OCI-LY3 (cell line): ENCODE measurements at regions not wholly inside any gene's neighbourhood (a gene's known extent, or its start where the extent isn't known, plus 50 kb on each side); places are given as distances from the start of the nearest gene placed in this dataset.

ENCODE experiments used
- H2AFZ ChIP-seq: fragments of 200-600, 300-600 bp; shearing (Covaris generic); 2 replicates; pipeline ENCODE4 v1.6.0; 2014; ENCODE audit warnings: antibody characterized with exemption, low read depth, low read length
- H3K27ac ChIP-seq: fragments of 200-600, 300-600 bp; sonication (generic); 2 replicates; pipeline ENCODE4 v1.5.1; 2014; ENCODE audit warnings: mild to moderate bottlenecking, low read length, moderate library complexity, mixed read lengths
- H3K27me3 ChIP-seq: fragments of 200-600, 300-600 bp; sonication (generic); 2 replicates; pipeline ENCODE4 v1.6.1; 2014; ENCODE audit warnings: low read depth, low read length, mixed read lengths
- H3K36me3 ChIP-seq: fragments of 200-600, 300-600 bp; sonication (generic); replicated peaks from 2 replicates; pipeline ENCODE3; 2014; ENCODE audit warnings: low read depth, low read length, mixed read lengths
- H3K4me1 ChIP-seq: fragments of 300-600, 200-600 bp; sonication (generic); 2 replicates; pipeline ENCODE4 v1.6.1; 2014; ENCODE audit warnings: low read length, mixed read lengths
- H3K4me2 ChIP-seq: fragments of 200-600, 300-600 bp; sonication (generic); 2 replicates; pipeline ENCODE4 v1.6.1; 2014; ENCODE audit warnings: low read length, mixed read lengths
- H3K4me3 ChIP-seq: fragments of 300-600, 200-600 bp; sonication (generic); 2 replicates; pipeline ENCODE4 v1.5.1; 2014; ENCODE audit warnings: antibody characterized with exemption, mild to moderate bottlenecking, low read length, moderate library complexity
- H3K79me2 ChIP-seq: fragments of 300-600, 200-600 bp; shearing (Covaris generic); 2 replicates; pipeline ENCODE4 v1.6.1; 2014; ENCODE audit warnings: mild to moderate bottlenecking, low read length, mixed read lengths
- H3K9ac ChIP-seq: fragments of 300-600, 200-600 bp; shearing (Covaris generic); 2 replicates; pipeline ENCODE4 v1.6.0; 2014; ENCODE audit warnings: mild to moderate bottlenecking, low read length, moderate library complexity
- H3K9me3 ChIP-seq: fragments of 200-600, 300-600 bp; shearing (Covaris generic); 2 replicates; pipeline ENCODE4 v1.6.1; 2014; ENCODE audit warnings: low read length, mixed read lengths; ENCODE audit not compliant: insufficient read depth
- H4K20me1 ChIP-seq: fragments of 200-600, 300-600 bp; sonication (generic); 2 replicates; pipeline ENCODE4 v1.6.1; 2016; ENCODE audit warnings: low read length, mixed read lengths; ENCODE audit not compliant: insufficient read depth
- EZH2phosphoT487 ChIP-seq: fragments of 200-600 bp; shearing (Covaris generic); IDR thresholded peaks from 2 replicates; pipeline ENCODE4 v1.6.1; 2018; ENCODE audit warnings: antibody characterized with exemption, mixed run types, low read depth
- TF ChIP-seq, protein P1 (sequence below): fragments of 200-600, 300-600 bp; sonication (generic); IDR thresholded peaks from 2 replicates; pipeline ENCODE4 v1.5.1; 2014; ENCODE audit warnings: antibody characterized with exemption, low read length, low read depth

DNA sequence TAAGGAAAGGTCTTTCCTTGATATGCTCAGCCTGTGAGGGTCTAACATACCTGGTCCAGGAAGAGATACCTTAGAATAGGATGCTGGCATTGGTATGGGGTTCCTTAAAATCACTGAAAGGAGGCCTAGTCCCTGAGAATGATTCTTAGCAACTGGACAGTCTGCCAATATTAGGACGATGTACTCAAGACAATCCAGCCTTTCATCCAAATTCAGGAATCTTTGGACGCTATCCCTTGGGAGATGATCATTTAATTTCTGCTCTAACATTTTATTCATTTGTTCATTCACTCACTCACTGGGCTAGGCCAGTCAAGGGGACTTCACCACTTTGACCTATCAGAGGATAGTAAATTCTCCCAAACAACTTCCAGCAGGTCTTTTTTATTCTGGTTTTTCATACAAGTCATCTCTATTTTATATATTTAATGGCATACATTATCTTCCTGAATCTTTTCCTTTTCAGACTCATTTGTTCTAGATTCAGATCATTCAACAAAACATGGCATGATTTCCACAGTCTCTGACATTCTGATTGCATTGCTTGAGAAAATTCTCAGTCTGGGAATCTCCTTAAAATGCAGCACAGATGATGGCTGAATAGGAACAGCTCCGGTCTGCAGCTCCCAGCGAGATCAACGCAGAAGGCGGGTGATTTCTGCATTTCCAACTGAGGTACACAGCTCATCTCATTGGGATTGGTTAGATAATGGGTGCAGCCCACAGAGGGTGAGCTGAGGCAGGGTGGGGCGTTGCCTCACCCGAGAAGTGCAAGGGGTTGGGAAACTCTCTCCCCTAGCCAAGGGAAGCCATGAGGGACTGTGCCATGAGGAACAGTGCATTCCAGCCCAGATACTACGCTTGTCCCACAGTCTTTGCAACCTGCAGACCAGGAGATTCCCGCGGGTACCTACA lies 118.0 kb upstream of the PRICKLE1 start:
- no peaks in the 10 kb centered on the region for H3K36me3 ChIP-seq
- H3K27me3 ChIP-seq, result no peaks in the 10 kb centered on the region
- H3K79me2 ChIP-seq, result no peaks in the 10 kb centered on the region
- H3K4me2 ChIP-seq, result no peak overlapping the region
- no peak for TF ChIP-seq EZH2phosphoT487
- TF ChIP-seq, protein P1, sequence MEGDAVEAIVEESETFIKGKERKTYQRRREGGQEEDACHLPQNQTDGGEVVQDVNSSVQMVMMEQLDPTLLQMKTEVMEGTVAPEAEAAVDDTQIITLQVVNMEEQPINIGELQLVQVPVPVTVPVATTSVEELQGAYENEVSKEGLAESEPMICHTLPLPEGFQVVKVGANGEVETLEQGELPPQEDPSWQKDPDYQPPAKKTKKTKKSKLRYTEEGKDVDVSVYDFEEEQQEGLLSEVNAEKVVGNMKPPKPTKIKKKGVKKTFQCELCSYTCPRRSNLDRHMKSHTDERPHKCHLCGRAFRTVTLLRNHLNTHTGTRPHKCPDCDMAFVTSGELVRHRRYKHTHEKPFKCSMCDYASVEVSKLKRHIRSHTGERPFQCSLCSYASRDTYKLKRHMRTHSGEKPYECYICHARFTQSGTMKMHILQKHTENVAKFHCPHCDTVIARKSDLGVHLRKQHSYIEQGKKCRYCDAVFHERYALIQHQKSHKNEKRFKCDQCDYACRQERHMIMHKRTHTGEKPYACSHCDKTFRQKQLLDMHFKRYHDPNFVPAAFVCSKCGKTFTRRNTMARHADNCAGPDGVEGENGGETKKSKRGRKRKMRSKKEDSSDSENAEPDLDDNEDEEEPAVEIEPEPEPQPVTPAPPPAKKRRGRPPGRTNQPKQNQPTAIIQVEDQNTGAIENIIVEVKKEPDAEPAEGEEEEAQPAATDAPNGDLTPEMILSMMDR, result no peak
- H2AFZ ChIP-seq, result no peak overlapping the region
- H4K20me1 ChIP-seq, result no peaks in the 10 kb centered on the region
- H3K4me3 ChIP-seq, result no peak overlapping the region
- no peaks in the 10 kb centered on the region for H3K4me1 ChIP-seq
- no peak overlapping the region for H3K9ac ChIP-seq
- H3K27ac ChIP-seq, result no peak overlapping the region
- H3K9me3 ChIP-seq, result no peaks in the 10 kb centered on the region

DNA sequence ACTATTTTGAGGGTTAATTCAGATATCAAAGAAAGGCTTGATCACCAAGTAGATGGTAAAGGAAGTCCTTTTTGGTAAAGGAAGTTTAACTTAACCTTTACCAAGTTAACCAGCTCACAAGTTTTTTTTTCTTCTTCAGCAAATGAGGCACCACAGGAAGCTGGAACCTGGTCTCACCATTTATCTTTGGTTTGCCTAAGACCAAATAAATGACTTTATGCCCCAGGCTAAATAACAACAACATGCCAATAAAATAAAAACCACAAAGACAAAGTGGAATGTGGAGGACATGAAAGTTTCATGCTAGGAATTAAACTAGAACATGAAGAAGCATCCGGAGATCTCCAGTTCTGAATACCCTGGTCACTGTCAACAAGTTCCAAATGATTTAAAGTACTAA lies 116.8 kb upstream of the PRICKLE1 start:
- Histone ChIP-seq H3K4me2 (no peak overlapping the region), H3K4me3 (no peak overlapping the region), H3K9ac (no peak overlapping the region), H4K20me1 (no peaks in the 10 kb centered on the region), H3K27ac (no peak overlapping the region), H3K9me3 (no peaks in the 10 kb centered on the region), H3K36me3 (no peaks in the 10 kb centered on the region), H2AFZ (no peak overlapping the region), H3K79me2 (no peaks in the 10 kb centered on the region), H3K27me3 (no peaks in the 10 kb centered on the region), H3K4me1 (no peaks in the 10 kb centered on the region)
- TF ChIP-seq, protein P1, result no peak
- TF ChIP-seq EZH2phosphoT487, result no peak

DNA sequence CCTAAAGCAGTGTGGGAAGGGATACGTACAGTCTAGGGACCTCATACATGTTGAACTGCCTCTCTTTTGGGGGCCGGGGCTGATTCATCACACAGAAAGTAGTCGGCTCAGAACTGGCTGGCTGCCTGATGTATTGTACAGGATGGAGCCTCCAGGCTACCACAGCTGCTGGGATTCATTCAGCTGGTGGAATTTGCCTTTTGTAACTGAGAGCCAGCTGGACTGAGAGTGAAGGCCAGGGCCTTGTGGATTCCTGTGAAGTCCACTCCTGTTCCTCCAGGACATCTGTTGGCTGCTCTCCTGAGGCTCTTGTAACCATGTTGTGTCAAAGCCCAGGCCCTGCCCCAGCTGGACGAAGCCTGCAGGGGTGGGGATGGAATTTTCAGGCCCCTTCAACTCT lies 116.3 kb upstream of the PRICKLE1 start:
- H3K79me2 ChIP-seq, result no peaks in the 10 kb centered on the region
- no peaks in the 10 kb centered on the region for H3K4me1 ChIP-seq
- H3K27me3 ChIP-seq, result no peaks in the 10 kb centered on the region
- no peak overlapping the region for H3K27ac ChIP-seq
- H3K9ac ChIP-seq, result no peak overlapping the region
- no peak overlapping the region for H3K4me2 ChIP-seq
- no peak overlapping the region for H2AFZ ChIP-seq
- H3K9me3 ChIP-seq, result no peaks in the 10 kb centered on the region
- no peaks in the 10 kb centered on the region for H4K20me1 ChIP-seq
- H3K36me3 ChIP-seq, result no peaks in the 10 kb centered on the region
- TF ChIP-seq, protein P1, result no peak
- TF ChIP-seq EZH2phosphoT487, result no peak
- no peak overlapping the region for H3K4me3 ChIP-seq

DNA sequence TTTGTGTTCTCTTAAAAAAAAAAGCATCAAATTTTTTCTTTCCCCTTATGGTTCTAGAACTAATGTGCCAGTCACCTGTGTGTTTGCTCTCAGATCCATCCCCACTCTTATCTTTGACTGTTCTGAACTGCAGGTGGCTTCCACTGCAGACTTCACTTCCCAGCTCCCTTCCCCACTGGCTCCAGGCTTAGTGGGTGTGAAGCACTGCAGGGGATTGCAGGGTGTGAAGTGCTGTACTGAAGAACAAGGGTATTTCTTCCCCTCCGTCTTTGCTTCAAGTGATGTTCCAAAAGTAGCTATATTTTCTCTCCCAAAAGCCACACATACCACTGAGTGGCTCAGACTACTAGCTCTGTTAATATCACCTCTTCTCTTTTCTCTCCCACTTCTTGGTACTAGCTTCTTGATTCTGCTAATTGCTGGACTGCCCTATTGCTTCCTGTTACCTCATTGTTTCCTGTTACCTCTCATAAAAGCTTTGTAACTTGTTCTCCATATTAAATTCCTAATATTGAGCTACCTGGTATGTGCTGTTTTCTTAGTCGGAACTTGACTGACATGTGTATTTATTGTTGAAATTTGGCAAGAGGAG lies 115.4 kb upstream of the PRICKLE1 start:
- Histone ChIP-seq H3K4me2 (no peak overlapping the region), H3K9ac (no peak overlapping the region), H4K20me1 (no peaks in the 10 kb centered on the region), H2AFZ (no peak overlapping the region), H3K27me3 (no peaks in the 10 kb centered on the region), H3K4me3 (no peak overlapping the region), H3K9me3 (no peaks in the 10 kb centered on the region), H3K4me1 (no peaks in the 10 kb centered on the region), H3K27ac (no peak overlapping the region), H3K36me3 (no peaks in the 10 kb centered on the region), H3K79me2 (no peaks in the 10 kb centered on the region)
- no peak for TF ChIP-seq EZH2phosphoT487
- TF ChIP-seq, protein P1, result no peak
